IPS-18c (cell line): ENCODE measurements at regions not wholly inside any gene's neighbourhood (a gene's known extent, or its start where the extent isn't known, plus 50 kb on each side); places are given as distances from the start of the nearest gene placed in this dataset.

Experiments
- H3K4me3 ChIP-seq: 2 replicates; pipeline ENCODE4 v1.7.0; 2013; ENCODE audit warnings: low read depth, mild to moderate bottlenecking, low read length, moderate library complexity; ENCODE audit not compliant: insufficient read depth
- H3K9me3 ChIP-seq: one replicate; pipeline ENCODE4 v1.6.1; 2013; ENCODE audit warnings: mild to moderate bottlenecking, low read length, moderate library complexity; ENCODE audit not compliant: control insufficient read depth, insufficient read depth

DNA sequence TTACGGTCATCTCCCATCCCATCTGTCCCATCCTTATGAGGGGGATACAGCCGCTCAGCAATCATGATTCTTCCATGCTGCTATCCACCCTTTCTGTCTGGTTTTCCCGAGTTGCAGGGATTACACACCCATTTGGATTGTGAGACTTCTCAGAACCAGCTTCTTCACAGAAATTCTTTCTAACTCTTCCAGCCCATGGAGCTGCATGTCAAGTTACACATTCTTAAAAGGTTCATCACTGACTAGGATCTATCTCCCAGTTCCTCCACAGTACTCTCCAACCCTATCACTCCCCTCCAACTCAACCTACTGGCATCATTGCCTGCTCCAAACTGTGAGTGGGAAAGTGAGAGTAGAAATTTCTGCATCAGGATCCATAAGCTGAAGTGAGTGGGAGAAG lies 558.2 kb upstream of the TNP1 start:
- no peak overlapping the region for H3K4me3 ChIP-seq
- H3K9me3 ChIP-seq, result no peaks in the 10 kb centered on the region

DNA sequence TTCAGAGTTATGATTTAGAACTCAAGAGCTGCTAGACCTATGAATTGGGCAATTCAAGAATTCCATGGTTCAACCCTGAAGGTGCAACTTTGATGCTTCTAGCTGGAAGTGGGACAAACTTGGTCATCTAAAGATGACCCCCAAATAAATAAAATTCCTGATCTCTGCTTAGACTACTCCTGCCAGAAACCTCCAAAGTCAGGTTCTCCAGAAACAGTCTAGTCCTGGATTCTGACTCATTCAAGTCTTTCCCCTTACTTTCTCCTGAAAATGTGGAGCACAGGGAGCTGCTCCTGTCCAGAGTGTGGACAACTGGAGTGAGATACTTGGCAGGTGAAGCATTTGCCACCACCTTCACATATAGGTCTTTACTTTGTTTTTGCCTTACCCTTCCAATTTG lies 557.7 kb upstream of the TNP1 start:
- no peaks in the 10 kb centered on the region for H3K9me3 ChIP-seq
- H3K4me3 ChIP-seq, result no peak overlapping the region

DNA sequence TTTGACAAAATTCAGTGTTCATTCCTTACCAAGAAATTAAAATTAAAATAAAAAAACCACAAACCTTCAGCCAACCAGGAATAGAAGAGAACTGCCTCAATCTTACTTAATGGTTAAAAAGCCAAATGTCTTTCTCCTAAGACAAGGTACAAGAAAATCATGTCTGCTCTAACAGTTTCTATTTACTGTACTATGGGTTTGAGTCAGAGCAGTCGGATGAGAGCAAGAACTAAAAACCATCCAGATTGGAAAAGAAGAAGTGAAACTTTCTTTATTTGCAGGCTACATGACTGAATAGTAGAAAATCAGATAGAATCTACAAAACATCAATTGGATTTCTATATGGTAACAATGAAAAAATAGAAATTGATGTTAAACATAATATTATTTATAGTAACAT lies 555.5 kb upstream of the TNP1 start:
- no peaks in the 10 kb centered on the region for H3K9me3 ChIP-seq

DNA sequence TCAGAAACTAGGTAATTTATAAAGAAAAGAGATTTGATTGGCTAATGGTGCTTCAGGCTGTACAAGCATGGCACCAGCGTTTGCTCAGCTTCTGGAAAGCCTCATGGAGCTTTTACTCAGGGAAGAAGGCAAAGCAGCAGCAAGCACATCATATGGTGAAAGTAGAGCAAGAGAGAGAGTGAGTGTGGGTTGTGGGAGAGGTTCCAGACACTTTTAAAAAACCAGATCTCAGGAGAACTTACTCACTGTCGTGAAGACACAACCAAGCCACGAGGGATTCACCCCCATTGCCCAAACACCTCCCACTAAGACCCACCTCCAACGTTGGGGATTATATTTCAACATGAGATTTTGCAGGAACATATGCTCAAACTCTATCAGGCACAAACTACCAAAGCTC lies 554.6 kb upstream of the TNP1 start:
- Histone ChIP-seq H3K4me3 (no peak overlapping the region), H3K9me3 (no peaks in the 10 kb centered on the region)

More for the DNA sequence above, 555.5 kb upstream of the TNP1 start:
- H3K4me3 ChIP-seq, result no peak overlapping the region

DNA sequence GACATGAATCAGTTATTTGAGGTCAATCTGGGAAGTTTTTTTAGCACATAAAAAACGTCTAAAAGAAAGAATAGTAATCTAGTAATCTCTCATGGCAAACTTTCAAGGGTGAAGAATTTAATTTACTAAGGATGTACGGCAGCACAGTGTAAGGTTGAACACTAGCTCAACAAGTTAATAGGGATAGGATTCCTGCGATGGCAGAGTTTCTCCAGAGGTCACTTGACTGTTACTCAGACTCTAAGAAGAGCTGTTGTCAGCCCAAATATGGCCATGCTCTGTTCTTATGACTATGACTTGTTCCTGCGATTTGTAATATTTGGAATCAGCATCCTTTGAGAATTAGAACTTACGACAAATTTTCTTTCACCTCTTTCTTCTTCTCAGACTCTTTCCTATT lies 553.3 kb upstream of the TNP1 start:
- H3K9me3 ChIP-seq, result no peaks in the 10 kb centered on the region
- H3K4me3 ChIP-seq, result no peak overlapping the region

DNA sequence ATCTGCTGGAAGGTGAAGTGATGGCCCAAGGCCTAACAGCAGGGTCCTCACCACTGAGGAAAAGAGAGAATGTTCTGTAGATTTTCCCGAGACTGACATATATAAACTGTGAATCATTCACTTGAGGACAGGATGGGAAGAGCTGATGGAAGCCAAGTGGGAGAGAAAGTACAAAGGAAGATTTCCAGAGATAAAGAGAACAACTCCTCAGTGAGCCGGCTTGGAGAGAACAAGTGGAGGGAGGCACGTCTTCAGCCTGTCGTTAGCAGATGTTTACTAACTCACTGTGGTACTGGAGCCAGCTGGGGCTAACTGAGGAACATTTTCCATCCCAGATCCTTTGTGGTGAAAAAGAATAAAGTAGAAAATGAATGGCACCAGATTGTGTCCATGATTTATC lies 552.9 kb upstream of the TNP1 start:
- no peaks in the 10 kb centered on the region for H3K9me3 ChIP-seq
- no peak overlapping the region for H3K4me3 ChIP-seq

DNA sequence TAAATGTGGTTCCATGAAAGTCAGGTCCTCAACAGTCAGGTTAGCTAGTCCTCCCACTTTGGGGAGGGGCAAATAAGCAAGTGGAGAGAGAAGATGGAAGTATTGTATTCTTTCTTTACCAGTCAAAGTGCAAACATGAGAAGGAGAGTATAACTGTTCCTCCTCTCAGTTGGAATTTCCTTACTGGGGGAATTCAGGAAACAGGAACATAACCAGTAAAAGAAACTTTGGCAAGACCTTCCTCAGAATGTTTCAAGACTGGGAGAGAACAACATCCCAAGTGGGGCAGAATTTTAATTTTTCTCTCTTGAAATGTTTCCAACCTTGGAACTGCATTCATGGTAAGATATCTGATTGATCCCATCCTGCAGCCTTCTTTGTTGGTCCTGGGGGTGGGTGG lies 552.4 kb upstream of the TNP1 start:
- no peaks in the 10 kb centered on the region for H3K9me3 ChIP-seq
- H3K4me3 ChIP-seq, result no peak overlapping the region

DNA sequence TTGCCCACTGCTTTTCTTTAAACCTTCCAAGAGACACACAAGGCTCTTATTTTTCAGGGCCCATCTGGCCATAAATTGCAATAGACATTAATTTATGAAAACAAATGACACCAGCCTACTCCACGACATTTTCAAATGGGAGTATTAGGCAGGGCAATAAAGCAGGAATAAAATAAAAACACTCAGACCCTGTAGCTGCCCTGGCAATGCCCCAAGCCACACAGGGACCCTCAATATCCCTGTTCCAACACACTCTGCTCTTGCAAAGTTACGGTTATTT lies 550.8 kb upstream of the TNP1 start:
- H3K4me3 ChIP-seq, result no peak overlapping the region

DNA sequence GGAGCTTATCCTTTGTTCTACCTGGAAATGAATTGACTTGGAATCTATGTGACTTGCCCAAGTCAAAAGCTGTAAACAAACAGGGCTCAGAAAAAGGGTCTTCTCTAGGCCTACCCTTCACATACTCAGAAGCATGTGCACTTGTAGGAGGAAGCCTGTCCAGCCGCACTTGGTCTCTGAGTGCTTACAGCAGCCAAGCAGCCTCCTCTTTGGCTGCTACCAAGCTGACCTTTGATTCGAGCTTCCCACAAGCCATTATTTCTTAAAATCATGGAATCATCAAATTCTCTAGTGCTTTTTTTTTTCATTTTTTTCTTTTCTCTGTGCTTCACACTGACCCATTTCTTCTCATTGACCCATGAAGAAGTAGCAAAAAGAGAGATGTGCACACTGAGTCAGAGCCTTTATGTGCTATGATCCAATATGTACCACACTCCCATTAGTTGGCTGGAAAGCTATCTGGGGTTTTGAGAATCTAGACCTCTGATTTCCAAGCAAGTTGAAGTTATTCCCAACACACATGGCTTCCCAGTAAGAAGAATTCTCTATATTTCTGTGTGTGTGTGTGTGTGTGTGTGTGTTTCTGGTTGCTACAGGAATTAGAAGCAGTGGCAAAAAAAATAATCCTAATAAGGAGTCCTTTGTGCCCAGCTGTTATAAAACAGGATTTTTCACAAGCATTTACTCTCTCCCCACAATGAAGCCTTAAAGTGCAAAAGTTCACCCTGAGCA lies 550.3 kb upstream of the TNP1 start:
- H3K4me3 ChIP-seq, result no peak overlapping the region
- no peaks in the 10 kb centered on the region for H3K9me3 ChIP-seq

More for the DNA sequence above, 550.8 kb upstream of the TNP1 start:
- H3K9me3 ChIP-seq, result no peaks in the 10 kb centered on the region

DNA sequence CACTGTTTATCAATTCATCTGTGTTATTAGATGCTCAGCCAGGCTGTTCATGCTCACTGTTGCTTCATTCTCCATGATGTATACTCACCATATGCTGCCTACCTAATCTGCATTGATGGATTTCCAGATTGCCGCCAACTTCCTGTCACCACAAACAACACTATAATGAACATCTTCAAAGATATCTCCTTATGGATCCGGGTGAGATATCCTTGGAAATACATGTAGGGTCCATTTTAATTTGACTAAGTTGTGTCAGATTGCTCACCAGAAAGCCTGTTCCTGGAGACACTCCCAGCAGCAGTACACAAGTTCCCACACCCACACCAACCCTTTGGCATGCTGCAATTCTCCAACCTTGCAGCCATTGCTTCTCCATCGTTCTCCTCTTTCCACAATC lies 547.5 kb upstream of the TNP1 start:
- Histone ChIP-seq H3K9me3 (no peaks in the 10 kb centered on the region), H3K4me3 (no peak overlapping the region)

DNA sequence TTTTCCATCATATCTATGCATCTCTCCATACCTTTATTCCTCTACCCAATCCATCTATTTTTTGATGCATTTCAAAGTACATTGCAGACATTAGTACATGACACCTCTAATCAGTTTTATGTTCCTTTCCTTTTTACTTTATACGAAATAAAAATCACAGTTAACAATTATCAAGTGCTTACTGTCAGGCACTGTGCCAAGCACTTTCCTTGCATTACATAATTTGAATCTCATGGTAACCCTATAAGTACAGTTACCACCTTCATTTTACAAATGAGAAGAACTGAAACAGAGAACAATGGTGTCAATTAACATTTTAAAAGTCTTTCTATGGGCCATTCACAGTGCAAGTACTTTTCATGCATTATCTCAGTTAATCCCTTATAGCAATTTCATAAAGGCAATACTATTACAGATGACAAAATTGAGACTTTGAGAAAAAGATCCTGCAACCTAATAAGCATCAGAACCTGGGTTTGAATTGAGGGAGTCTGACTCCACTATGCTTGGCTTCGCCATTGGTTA lies 544.4 kb upstream of the TNP1 start:
- no peaks in the 10 kb centered on the region for H3K9me3 ChIP-seq
- no peak overlapping the region for H3K4me3 ChIP-seq

DNA sequence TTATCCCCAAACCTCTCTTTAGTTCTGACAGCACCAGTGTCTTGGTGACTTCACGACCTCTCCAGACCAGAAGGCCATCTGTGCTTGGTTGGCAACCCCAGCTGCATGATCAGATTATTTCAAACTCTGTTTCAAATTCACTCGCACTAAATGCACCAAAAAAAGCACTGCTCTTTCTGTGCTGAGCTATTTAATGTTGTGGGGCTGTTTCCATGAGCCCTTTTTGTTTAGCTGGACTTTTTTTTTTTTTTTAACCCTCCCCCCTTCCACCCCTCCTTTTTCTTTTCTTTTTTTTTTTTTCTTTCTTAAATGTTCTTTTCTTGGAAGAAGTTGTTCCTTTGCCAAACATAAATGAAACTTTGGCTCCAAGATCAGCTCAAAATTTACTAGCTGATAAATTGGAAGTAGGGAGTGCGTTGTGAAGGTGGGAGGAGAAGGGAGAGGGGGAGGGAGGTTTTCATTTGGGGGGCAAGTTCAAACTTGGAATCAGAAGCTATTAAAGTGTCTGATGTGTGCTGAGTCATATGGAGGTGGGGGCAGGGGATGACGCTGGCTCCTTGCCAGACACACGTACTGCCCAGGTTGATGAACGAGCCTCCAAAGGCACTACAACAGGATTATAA lies 543.0 kb upstream of the TNP1 start:
- H3K4me3 ChIP-seq, result no peak overlapping the region

DNA sequence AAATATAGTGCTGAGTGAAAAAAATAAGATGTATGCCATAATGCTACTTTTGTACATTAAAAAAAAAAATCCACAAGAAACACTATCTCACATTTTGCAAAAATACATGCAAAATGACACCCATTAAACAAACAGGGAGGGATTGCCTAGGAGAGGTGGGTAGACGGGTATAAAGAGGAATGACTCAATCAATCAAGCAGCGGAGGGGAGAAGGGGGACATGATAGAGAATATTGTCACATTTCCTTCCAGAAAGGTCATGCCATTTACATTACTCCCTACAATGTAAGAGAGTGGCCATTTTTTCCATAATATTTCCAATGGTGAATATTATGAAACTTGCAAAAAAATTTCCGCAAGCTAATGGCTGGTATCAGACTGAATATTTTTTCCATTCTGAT lies 542.3 kb upstream of the TNP1 start:
- Histone ChIP-seq H3K9me3 (peaks cover 4% of the 10 kb centered on the region), H3K4me3 (no peak overlapping the region)

More for the DNA sequence above, 543.0 kb upstream of the TNP1 start:
- H3K9me3 ChIP-seq, result peaks cover 4% of the 10 kb centered on the region

DNA sequence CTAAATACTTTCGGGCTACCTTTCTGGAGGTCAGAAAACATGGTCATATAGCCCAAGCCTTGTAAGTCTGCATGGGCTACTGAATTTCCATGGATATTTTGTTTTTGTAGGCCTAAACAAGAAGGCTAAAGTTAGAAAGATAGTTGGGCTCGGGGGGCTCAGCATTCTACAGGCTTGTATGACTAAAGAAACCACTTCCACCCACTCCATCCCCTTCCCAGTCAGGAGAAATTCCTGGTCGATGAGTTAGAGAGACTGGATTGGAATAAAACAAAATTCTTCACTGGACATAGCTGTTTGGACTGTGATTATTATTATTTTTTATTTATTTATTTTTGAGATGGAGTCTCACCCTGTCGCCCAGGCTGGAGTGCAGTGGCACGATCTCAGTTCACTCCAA lies 539.4 kb upstream of the TNP1 start:
- H3K4me3 ChIP-seq, result no peak overlapping the region
- H3K9me3 ChIP-seq, result peaks cover 4% of the 10 kb centered on the region

DNA sequence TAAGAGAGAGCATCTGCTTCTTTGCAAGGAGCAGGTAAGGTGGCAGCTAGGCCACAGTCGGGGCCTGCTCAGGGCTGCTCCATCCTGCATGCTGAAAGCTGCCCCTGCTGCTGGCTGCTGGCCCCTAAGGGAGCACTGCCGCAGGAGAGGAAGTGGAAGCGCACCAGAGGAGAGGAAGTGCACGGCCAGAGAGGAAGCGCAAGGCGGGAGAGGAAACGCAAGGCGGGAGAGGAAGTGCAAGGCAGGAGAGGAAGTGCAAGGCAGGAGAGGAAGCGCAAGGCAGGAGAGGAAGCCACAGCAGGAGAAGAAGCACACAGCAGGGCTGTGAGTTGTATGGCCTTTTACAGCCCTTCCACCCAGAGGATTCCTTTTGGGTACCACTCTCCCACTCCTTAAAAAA lies 539.0 kb upstream of the TNP1 start:
- H3K4me3 ChIP-seq, result no peak overlapping the region
- H3K9me3 ChIP-seq, result peaks cover 4% of the 10 kb centered on the region

DNA sequence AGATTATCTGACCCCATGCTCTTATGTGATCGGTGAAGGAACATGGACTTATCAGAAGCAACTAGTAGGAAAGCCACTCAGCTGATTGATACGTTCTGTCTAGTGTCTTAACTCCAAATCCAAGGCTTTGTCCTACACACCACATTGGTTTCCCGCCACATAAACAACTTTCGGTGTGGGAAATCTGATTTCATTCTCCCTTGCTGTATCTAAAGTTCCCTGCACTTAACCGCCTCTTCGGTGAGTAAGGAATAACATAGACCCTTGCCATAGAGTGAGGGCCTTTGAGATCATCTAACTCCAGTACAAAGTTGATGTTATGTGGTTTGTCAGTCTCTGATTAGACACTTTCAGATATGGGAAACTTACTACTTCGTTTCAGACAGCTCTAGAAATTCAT lies 538.2 kb upstream of the TNP1 start:
- Histone ChIP-seq H3K9me3 (peaks cover 4% of the 10 kb centered on the region), H3K4me3 (no peak overlapping the region)

DNA sequence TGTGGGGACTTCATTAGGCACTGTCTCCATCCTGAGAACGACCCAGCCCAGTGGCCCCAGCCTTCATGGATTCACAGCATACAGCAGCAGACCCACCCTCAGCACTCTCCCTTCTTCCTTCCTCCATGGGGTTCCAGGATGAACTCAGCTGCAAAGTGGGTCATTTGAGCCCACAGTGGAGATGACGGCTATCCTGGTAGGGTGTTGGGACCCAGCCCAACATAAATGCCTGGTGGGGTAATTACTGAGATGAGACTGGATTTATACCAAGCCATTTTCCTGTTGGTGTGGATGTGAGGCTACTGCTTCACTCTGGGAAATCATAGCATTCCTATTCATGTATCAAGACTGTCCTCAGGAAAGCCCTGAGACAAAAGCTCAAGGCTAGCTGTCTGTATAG lies 536.7 kb upstream of the TNP1 start:
- peaks cover 4% of the 10 kb centered on the region for H3K9me3 ChIP-seq
- H3K4me3 ChIP-seq, result no peak overlapping the region

DNA sequence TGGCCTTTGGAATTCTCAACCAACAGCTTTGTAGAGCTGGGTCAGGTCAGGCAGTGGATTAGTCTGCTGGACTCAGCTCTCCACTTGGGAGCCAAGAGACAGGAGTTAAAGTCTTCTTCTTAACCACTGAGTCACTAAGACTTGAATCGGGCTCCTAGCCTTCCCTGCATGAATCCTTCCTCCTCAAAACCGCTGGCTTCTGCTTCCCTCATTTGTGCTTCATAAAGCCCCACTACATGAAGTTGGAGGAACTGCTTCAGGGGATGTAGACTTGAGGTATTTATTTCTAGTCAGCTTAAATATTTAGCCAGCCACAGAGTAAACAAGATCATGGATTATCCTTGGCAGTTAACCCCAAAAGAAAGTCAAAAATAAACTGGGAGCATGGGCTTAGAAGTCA lies 536.3 kb upstream of the TNP1 start:
- H3K9me3 ChIP-seq, result peaks cover 4% of the 10 kb centered on the region
- no peak overlapping the region for H3K4me3 ChIP-seq
